ENCODE measurements at regions not wholly inside any gene's neighbourhood (a gene's known extent, or its start where the extent isn't known, plus 50 kb on each side); places are given as distances from the start of the nearest gene placed in this dataset.
"Not testable (repeated sequence)": the region's sequence is repeated elsewhere in the genome, so short reads cannot be mapped to it uniquely, and the experiment has no call there.

DNA sequence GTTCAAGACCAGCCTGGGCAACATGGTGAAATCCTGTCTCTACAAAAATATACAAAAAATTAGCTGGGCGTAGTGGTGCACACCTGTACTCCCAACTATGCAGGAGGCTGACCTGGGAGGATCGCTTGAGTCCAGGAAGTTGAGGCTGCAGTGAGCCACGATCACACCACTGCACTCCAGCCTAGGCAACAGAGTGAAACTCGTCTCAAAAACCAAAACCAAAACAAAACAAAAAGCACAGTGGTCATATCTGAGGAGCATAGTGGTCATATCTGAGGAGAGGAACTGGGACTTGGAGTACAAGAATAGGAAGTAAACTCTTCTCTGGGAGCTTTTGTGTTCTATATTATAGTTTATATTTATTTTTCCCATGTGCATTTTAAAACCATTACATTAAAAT lies 275.3 kb upstream of the NOTCH2NLA start:
- not testable (repeated sequence) for TF ChIP-seq POLR2A (IDR thresholded peaks at IDR 0.05)
- TF ChIP-seq, protein P1, sequence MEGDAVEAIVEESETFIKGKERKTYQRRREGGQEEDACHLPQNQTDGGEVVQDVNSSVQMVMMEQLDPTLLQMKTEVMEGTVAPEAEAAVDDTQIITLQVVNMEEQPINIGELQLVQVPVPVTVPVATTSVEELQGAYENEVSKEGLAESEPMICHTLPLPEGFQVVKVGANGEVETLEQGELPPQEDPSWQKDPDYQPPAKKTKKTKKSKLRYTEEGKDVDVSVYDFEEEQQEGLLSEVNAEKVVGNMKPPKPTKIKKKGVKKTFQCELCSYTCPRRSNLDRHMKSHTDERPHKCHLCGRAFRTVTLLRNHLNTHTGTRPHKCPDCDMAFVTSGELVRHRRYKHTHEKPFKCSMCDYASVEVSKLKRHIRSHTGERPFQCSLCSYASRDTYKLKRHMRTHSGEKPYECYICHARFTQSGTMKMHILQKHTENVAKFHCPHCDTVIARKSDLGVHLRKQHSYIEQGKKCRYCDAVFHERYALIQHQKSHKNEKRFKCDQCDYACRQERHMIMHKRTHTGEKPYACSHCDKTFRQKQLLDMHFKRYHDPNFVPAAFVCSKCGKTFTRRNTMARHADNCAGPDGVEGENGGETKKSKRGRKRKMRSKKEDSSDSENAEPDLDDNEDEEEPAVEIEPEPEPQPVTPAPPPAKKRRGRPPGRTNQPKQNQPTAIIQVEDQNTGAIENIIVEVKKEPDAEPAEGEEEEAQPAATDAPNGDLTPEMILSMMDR (IDR thresholded peaks at IDR 0.05), result not testable (repeated sequence)

Measured in adrenal gland (tissue), 5 donors.